OCI-LY3 (cell line): ENCODE measurements at regions not wholly inside any gene's neighbourhood (a gene's known extent, or its start where the extent isn't known, plus 50 kb on each side); places are given as distances from the start of the nearest gene placed in this dataset.

Experiments used
- EZH2phosphoT487 ChIP-seq: fragments of 200-600 bp; shearing (Covaris generic); IDR thresholded peaks from 2 replicates; pipeline ENCODE4 v1.6.1; 2018; ENCODE audit warnings: antibody characterized with exemption, mixed run types, low read depth
- TF ChIP-seq, protein P1 (sequence below): fragments of 200-600, 300-600 bp; sonication (generic); IDR thresholded peaks from 2 replicates; pipeline ENCODE4 v1.5.1; 2014; ENCODE audit warnings: antibody characterized with exemption, low read length, low read depth

GRCh38 chr21:28723646-28724045 lies 269.0 kb downstream of the LTN1 start:
- TF ChIP-seq, protein P1, sequence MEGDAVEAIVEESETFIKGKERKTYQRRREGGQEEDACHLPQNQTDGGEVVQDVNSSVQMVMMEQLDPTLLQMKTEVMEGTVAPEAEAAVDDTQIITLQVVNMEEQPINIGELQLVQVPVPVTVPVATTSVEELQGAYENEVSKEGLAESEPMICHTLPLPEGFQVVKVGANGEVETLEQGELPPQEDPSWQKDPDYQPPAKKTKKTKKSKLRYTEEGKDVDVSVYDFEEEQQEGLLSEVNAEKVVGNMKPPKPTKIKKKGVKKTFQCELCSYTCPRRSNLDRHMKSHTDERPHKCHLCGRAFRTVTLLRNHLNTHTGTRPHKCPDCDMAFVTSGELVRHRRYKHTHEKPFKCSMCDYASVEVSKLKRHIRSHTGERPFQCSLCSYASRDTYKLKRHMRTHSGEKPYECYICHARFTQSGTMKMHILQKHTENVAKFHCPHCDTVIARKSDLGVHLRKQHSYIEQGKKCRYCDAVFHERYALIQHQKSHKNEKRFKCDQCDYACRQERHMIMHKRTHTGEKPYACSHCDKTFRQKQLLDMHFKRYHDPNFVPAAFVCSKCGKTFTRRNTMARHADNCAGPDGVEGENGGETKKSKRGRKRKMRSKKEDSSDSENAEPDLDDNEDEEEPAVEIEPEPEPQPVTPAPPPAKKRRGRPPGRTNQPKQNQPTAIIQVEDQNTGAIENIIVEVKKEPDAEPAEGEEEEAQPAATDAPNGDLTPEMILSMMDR = no peak
- no peak for TF ChIP-seq EZH2phosphoT487
